Adrenal gland (tissue), 9 donors: ENCODE measurements at regions not wholly inside any gene's neighbourhood (a gene's known extent, or its start where the extent isn't known, plus 50 kb on each side); places are given as distances from the start of the nearest gene placed in this dataset.

Experiments used
- DNase-seq, 7 donors: peaks; one replicate each; pipeline ENCODE4 v3.0.0-alpha.2; 2019 to 2020
- H3K27ac ChIP-seq, 5 donors: fragments of 200-600 bp; sonication (generic) in 4 of 5; 1 replicate in 3 of 5; 2 replicates in 2 of 5; pipeline versions ENCODE4 v1.5.1 to v1.8.0; 2016 to 2020; ENCODE audit warnings: mild to moderate bottlenecking in 1 of 5
- H3K27me3 ChIP-seq: fragments of 200-600 bp; 2 replicates; pipeline ENCODE4 v1.8.0; 2021
- H3K36me3 ChIP-seq, 2 donors: fragments of 200-600 bp; replicated peaks in 1 of 2; 1 replicate in 1 of 2; 2 replicates in 1 of 2; pipeline versions ENCODE4 v1.5.1 to v1.8.0; 2018 to 2022
- H3K4me1 ChIP-seq, 2 donors: fragments of 200-600 bp; replicated peaks in 1 of 2; 1 replicate in 1 of 2; 2 replicates in 1 of 2; pipeline versions ENCODE4 v1.5.1 to v1.8.0; 2018 to 2021
- H3K4me3 ChIP-seq, 4 donors: fragments of 200-600 bp; sonication (generic) in 3 of 4; one replicate each; pipeline ENCODE4 v1.5.1; 2016 to 2018
- H3K9me3 ChIP-seq, 3 donors: fragments of 200-600 bp; sonication (generic) in 1 of 3; replicated peaks in 1 of 3; 1 replicate in 2 of 3; 2 replicates in 1 of 3; pipeline versions ENCODE4 v1.5.1 to v1.8.0; 2016 to 2021
- POLR2A ChIP-seq, 2 donors: fragments of 450-650 bp; IDR thresholded peaks; one replicate each; pipeline ENCODE4 v1.6.1; 2017; ENCODE audit warnings: antibody characterized with exemption in 2 of 2, mild to moderate bottlenecking in 2 of 2, moderate library complexity in 1 of 2
- WGBS, 4 donors: extraction: QIAGEN DNeasy Blood & Tissue Kit in 2 of 4; methylation state at CpG; one replicate each; pipeline versions ENCODE4 v1.1.5 to v1.1.7; 2013 to 2017; 5-methylcytosine and 5-hydroxymethylcytosine counted together
- intact Hi-C, 2 donors: fragments of 100-400 bp; cut with DNase I; formaldehyde crosslinking; loops; one replicate each; pipeline versions ENCODE4 v1.14.1 to v1.15.0; 2022 to 2023
- TF ChIP-seq, protein P1 (sequence below), 6 experiments: fragments of 450-650 bp in 4 of 6; fragments of 200-600 bp in 2 of 6; sonication (generic) in 1 of 6; IDR thresholded peaks; 1 replicate in 5 of 6; 2 replicates in 1 of 6; pipeline versions ENCODE4 v1.5.1 to v1.8.0; 2016 to 2021; ENCODE audit warnings: antibody characterized with exemption in 6 of 6, mild to moderate bottlenecking in 2 of 6, moderate library complexity in 1 of 6
- donor health status: healthy with polysubstance abuse.
- donor health status: Bipolar disorder and iron deficiency.
- donor health status: DM: yes; HTN: yes; CAD: no.
- donor health status: DM: no; HTN: no; CAD: no.
- donor health status: DM: no; HTN: no; CAD: no.

DNA sequence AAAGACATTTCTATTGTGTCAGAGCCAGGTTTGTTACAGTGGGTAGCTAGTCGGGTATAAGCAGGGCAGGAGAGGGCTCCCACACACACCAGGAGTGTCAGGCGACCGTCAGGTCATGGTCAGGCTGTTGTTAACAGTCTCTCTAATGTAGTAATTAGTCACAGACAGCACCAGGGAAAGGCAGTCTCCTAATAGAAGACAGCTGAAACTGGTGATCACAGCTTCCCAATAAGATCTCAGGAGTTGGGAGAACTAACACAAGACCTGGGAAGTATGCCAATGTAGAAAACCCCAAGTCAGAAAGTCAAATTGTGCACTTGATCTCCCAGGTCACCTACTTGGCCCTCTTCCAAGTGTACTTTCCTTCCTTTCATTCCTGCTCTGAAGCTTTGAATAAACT lies 53.0 kb upstream of the GPR6 start:
- DNase-seq, result peak in 1 of 7 donors; percentile 1
- H3K27ac ChIP-seq, result no peak overlapping the region
- H3K4me1 ChIP-seq, result no peaks in the 10 kb centered on the region
- H3K36me3 ChIP-seq, result no peaks in the 10 kb centered on the region
- H3K4me3 ChIP-seq, result no peak overlapping the region
- 20 to 55% (median 46%) methylated on average over 3 of the region's 3 CpGs for WGBS, 4 donors
- intact Hi-C loops, result no loop called here
- H3K9me3 ChIP-seq, result no peaks in the 10 kb centered on the region
- no peaks in the 10 kb centered on the region for H3K27me3 ChIP-seq
- TF ChIP-seq, protein P1, sequence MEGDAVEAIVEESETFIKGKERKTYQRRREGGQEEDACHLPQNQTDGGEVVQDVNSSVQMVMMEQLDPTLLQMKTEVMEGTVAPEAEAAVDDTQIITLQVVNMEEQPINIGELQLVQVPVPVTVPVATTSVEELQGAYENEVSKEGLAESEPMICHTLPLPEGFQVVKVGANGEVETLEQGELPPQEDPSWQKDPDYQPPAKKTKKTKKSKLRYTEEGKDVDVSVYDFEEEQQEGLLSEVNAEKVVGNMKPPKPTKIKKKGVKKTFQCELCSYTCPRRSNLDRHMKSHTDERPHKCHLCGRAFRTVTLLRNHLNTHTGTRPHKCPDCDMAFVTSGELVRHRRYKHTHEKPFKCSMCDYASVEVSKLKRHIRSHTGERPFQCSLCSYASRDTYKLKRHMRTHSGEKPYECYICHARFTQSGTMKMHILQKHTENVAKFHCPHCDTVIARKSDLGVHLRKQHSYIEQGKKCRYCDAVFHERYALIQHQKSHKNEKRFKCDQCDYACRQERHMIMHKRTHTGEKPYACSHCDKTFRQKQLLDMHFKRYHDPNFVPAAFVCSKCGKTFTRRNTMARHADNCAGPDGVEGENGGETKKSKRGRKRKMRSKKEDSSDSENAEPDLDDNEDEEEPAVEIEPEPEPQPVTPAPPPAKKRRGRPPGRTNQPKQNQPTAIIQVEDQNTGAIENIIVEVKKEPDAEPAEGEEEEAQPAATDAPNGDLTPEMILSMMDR (IDR thresholded peaks at IDR 0.05), result no peak
- no peak for TF ChIP-seq POLR2A (IDR thresholded peaks at IDR 0.05)

DNA sequence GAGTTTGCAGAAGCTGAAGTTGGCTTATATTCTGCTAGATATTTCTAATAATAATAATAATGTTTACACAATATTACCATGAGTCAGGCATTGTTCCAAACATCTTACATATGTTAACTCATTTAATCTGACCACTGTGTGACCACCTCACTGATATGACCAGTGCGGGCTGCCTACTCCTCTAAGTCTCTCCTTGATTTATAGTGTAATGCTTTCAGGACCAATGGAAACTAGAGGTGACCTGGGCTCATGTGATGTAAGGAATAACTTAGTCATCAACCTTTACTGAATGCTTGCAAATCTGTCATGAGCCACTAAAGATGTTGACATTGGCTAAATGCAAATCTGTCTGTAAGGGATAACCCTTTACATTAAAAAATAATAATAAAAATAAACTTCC lies 51.1 kb upstream of the GPR6 start:
- intact Hi-C loops, result no loop called here
- Histone ChIP-seq H3K27ac (no peak overlapping the region), H3K36me3 (no peaks in the 10 kb centered on the region), H3K9me3 (no peaks in the 10 kb centered on the region), H3K4me1 (no peaks in the 10 kb centered on the region), H3K27me3 (no peaks in the 10 kb centered on the region), H3K4me3 (no peak overlapping the region)
- TF ChIP-seq, protein P1 (IDR thresholded peaks at IDR 0.05), result no peak
- TF ChIP-seq POLR2A (IDR thresholded peaks at IDR 0.05), result no peak
- no peak for DNase-seq
- WGBS, 4 donors, result 61 to 83% (median 69%) methylated on average over 1 of the region's 1 CpG
